K562 (cell line): ENCODE measurements at regions not wholly inside any gene's neighbourhood (a gene's known extent, or its start where the extent isn't known, plus 50 kb on each side); places are given as distances from the start of the nearest gene placed in this dataset.

ENCODE experiments used
- ATAC-seq: fragments of 200-7000 bp; cut with Tn5 transposase; 3 replicates; pipeline ENCODE4 v1.9.1; 2020; ENCODE audit warnings: moderate library complexity
- BruUV-seq: library from RNA; stranded (reverse); fragments of 400-500 nt; replicated peaks from 2 replicates; lab custom pipeline; 2021; lab: Mats Ljungman, UMichigan
- CTCF ChIA-PET: fragments of 300-600 bp; formaldehyde crosslinking; extraction: SDS; loops from one replicate; lab custom pipeline; 2021; ENCODE audit warnings: low intra/inter-chr PET ratio; lab: Yijun Ruan, JAX
- POLR2A ChIA-PET: fragments of 300-600, 350-650 bp; sonication (Branson Sonifier 250); formaldehyde crosslinking; extraction: SDS; loops from one replicate; lab custom pipeline; 2021; ENCODE audit warnings: antibody characterized with exemption, inconsistent platforms; lab: Yijun Ruan, JAX
- DNase-seq, 4 experiments: peaks; one replicate each; pipeline versions ENCODE4 v3.0.0 to v3.0.0-alpha.2; 2011 to 2018; ENCODE audit warnings: low spot score in 3 of 4, mixed read lengths in 3 of 4; ENCODE audit errors: extremely low read depth in 1 of 4
- FAIRE-seq: peaks from 2 replicates; lab custom pipeline; 2011; peaks lifted over from hg19 to GRCh38; lab: Jason Lieb, UNC
- H2AFZ ChIP-seq: 2 replicates; pipeline ENCODE4 v1.6.0; 2011; ENCODE audit warnings: low read depth, low read length, control low read depth, inconsistent platforms
- H3K27ac ChIP-seq: fragments of 200-600 bp; 3 replicates; pipeline ENCODE4 v1.8.0; 2011; ENCODE audit warnings: low read depth, mild to moderate bottlenecking, control low read depth, inconsistent platforms, low read length, moderate library complexity, mixed read lengths; ENCODE audit errors: extremely low read depth
- H3K27me3 ChIP-seq, 2 experiments: fragments of 300-600 bp in 1 of 2; 2 replicates in 1 of 2; 3 replicates in 1 of 2; pipeline versions ENCODE4 v1.6.0 to v1.8.0; 2011; ENCODE audit warnings: inconsistent platforms in 2 of 2, low read length in 2 of 2, mild to moderate bottlenecking in 1 of 2, mixed read lengths in 1 of 2, moderate library complexity in 1 of 2; ENCODE audit not compliant: control insufficient read depth in 2 of 2, insufficient read depth in 2 of 2
- H3K36me3 ChIP-seq: fragments of 300-600 bp; 3 replicates; pipeline ENCODE4 v1.8.0; 2011; ENCODE audit warnings: mild to moderate bottlenecking, low read length, inconsistent platforms; ENCODE audit not compliant: control insufficient read depth, insufficient read depth
- H3K4me1 ChIP-seq, 2 experiments: fragments of 200-600 bp in 1 of 2; replicated peaks in 1 of 2; 2 replicates in 1 of 2; 3 replicates in 1 of 2; pipeline versions ENCODE4 v1.5.1 to v1.8.0; 2011; ENCODE audit warnings: inconsistent platforms in 2 of 2, low read length in 2 of 2, mild to moderate bottlenecking in 1 of 2, mixed read lengths in 1 of 2, moderate library complexity in 1 of 2; ENCODE audit not compliant: control insufficient read depth in 2 of 2, insufficient read depth in 2 of 2
- H3K4me2 ChIP-seq: 2 replicates; pipeline ENCODE4 v1.6.1; 2011; ENCODE audit warnings: low read length, control low read depth, inconsistent platforms, mixed read lengths; ENCODE audit not compliant: insufficient read depth
- H3K4me3 ChIP-seq: fragments of 200-600 bp; sonication (generic), shearing (Covaris generic); 2 replicates; pipeline ENCODE4 v1.5.1; 2016; ENCODE audit warnings: control low read depth, inconsistent platforms
- H3K79me2 ChIP-seq: fragments of 200-600 bp; 3 replicates; pipeline ENCODE4 v1.8.0; 2011; ENCODE audit warnings: low read length, inconsistent platforms; ENCODE audit not compliant: control insufficient read depth, insufficient read depth
- H3K9ac ChIP-seq, 2 experiments: 2 replicates each; pipeline versions ENCODE4 v1.6.0 to v1.6.1; 2011; ENCODE audit warnings: low read depth in 2 of 2, low read length in 2 of 2, control low read depth in 1 of 2, inconsistent platforms in 1 of 2, mild to moderate bottlenecking in 1 of 2, mixed read lengths in 1 of 2; ENCODE audit not compliant: insufficient read depth in 1 of 2
- H3K9me1 ChIP-seq: one replicate; pipeline ENCODE4 v1.6.0; 2011; ENCODE audit warnings: inconsistent platforms, mild to moderate bottlenecking, low read length, moderate library complexity; ENCODE audit not compliant: control insufficient read depth, insufficient read depth
- H3K9me3 ChIP-seq: replicated peaks from 2 replicates; pipeline ENCODE4 v1.5.1; 2011; ENCODE audit warnings: low read depth, low read length, inconsistent platforms; ENCODE audit not compliant: control insufficient read depth, insufficient read depth
- H4K20me1 ChIP-seq: replicated peaks from 2 replicates; pipeline ENCODE4 v1.6.1; 2011; ENCODE audit warnings: low read length, inconsistent platforms, mixed read lengths; ENCODE audit not compliant: control insufficient read depth, insufficient read depth
- C11orf30 ChIP-seq: fragments of 450-650 bp; IDR thresholded peaks from 2 replicates; pipeline ENCODE4 v1.6.1; 2016; ENCODE audit warnings: low read depth, mild to moderate bottlenecking
- CHD1 ChIP-seq: fragments of 200-600 bp; sonication (generic); IDR thresholded peaks from one replicate; pipeline ENCODE4 v1.6.1; 2012; ENCODE audit warnings: mild to moderate bottlenecking, moderate library complexity, low read length, inconsistent platforms
- CTBP1 ChIP-seq: fragments of 450-650 bp; IDR thresholded peaks from 2 replicates; pipeline ENCODE4 v1.6.1; 2016; ENCODE audit warnings: borderline replicate concordance
- DACH1 ChIP-seq: fragments of 450-650 bp; IDR thresholded peaks from 2 replicates; pipeline ENCODE4 v1.6.1; 2018; ENCODE audit not compliant: partially characterized antibody
- EGR1 ChIP-seq: fragments of 450-650 bp; conservative IDR thresholded peaks from 2 replicates; pipeline ENCODE4 v1.6.1; 2017; ENCODE audit warnings: mild to moderate bottlenecking
- ERF ChIP-seq: fragments of 450-650 bp; formaldehyde crosslinking; IDR thresholded peaks from 2 replicates; pipeline ENCODE4 v1.4.0; 2020; ENCODE audit warnings: mild to moderate bottlenecking, mixed read lengths
- FIP1L1 ChIP-seq: fragments of 200-400 bp; formaldehyde crosslinking; IDR thresholded peaks from 2 replicates; pipeline ENCODE4 v1.6.1; 2018; ENCODE audit warnings: mild to moderate bottlenecking, low read depth, low read length; ENCODE audit not compliant: poor library complexity, severe bottlenecking
- LEF1 ChIP-seq: fragments of 450-650 bp; IDR thresholded peaks from 2 replicates; pipeline ENCODE4 v1.6.1; 2016; ENCODE audit warnings: mild to moderate bottlenecking
- MEIS2 ChIP-seq: fragments of 450-650 bp; IDR thresholded peaks from 2 replicates; pipeline ENCODE4 v1.6.1; 2014; ENCODE audit warnings: mild to moderate bottlenecking; ENCODE audit not compliant: partially characterized antibody
- MIER1 ChIP-seq: fragments of 450-650 bp; IDR thresholded peaks from 2 replicates; pipeline ENCODE4 v1.6.1; 2016; ENCODE audit warnings: antibody characterized with exemption, mild to moderate bottlenecking, low read depth
- NR2C2 ChIP-seq, 2 experiments: fragments of 200-800 bp in 1 of 2; sonication (Bioruptor generic) in 1 of 2; sonication (generic) in 1 of 2; formaldehyde crosslinking in 1 of 2; IDR thresholded peaks; 2 replicates each; pipeline versions ENCODE4 v1.6.1 to v1.8.0; 2016 to 2022; ENCODE audit warnings: mild to moderate bottlenecking in 1 of 2, missing compliant biosample characterization in 1 of 2, missing genetic modification characterization in 1 of 2, missing genetic modification reagents in 1 of 2
- RBM34 ChIP-seq: fragments of 200-400 bp; formaldehyde crosslinking; IDR thresholded peaks from 2 replicates; pipeline ENCODE4 v1.6.1; 2018; ENCODE audit warnings: low read length, borderline replicate concordance; ENCODE audit not compliant: insufficient read depth
- TRIM24 ChIP-seq, 2 experiments: fragments of 450-650 bp; IDR thresholded peaks; 2 replicates each; pipeline ENCODE4 v1.6.1; 2016
- ZNF140 ChIP-seq: fragments of 250-450 bp; sonication (Bioruptor Pico); IDR thresholded peaks from 2 replicates; pipeline ENCODE4 v1.8.0; 2021; ENCODE audit warnings: moderate library complexity, mild to moderate bottlenecking, inconsistent platforms
- ZNF143 ChIP-seq: sonication (generic); formaldehyde crosslinking; IDR thresholded peaks from 2 replicates; pipeline ENCODE4 v1.9.0; 2022; ENCODE audit warnings: mild to moderate bottlenecking, missing genetic modification reagents
- ZNF224 ChIP-seq: sonication (generic); formaldehyde crosslinking; IDR thresholded peaks from 2 replicates; pipeline ENCODE4 v1.8.0; 2022; ENCODE audit warnings: mild to moderate bottlenecking, missing genetic modification reagents
- ZNF354B ChIP-seq: fragments of 250-450 bp; sonication (Bioruptor Pico); IDR thresholded peaks from 2 replicates; pipeline ENCODE4 v1.4.0; 2020
- ZNF408 ChIP-seq: fragments of 250-450 bp; sonication (Bioruptor Pico); IDR thresholded peaks from 2 replicates; pipeline ENCODE4 v1.4.0; 2020; ENCODE audit warnings: low read depth, mild to moderate bottlenecking, moderate library complexity
- ZNF436 ChIP-seq: fragments of 250-450, 450-650 bp; sonication (Bioruptor Pico); formaldehyde crosslinking; IDR thresholded peaks from 2 replicates; pipeline ENCODE4 v1.7.0; 2020; ENCODE audit warnings: mild to moderate bottlenecking
- WGBS: fragments of 100-300 bp; shearing (Covaris generic); methylation state at CpG from one replicate; pipeline ENCODE4 v1.1.6; 2016; ENCODE audit warnings: low coverage, mixed read lengths; ENCODE audit not compliant: insufficient coverage; ENCODE audit errors: missing lambda C conversion rate; 5-methylcytosine and 5-hydroxymethylcytosine counted together
- in situ Hi-C: fragments of 300-500 bp; cut with MboI; formaldehyde crosslinking; loops from 4 replicates; pipeline ENCODE4 v1.15.0; 2018; ENCODE audit warnings: inconsistent platforms, mixed read lengths
- intact Hi-C: fragments of 100-400 bp; cut with micrococcal nuclease; formaldehyde crosslinking; loops from 2 replicates; pipeline ENCODE4 v1.14.2; 2022
- TF ChIP-seq, protein P1 (sequence below): fragments of 450-650 bp; IDR thresholded peaks from 2 replicates; pipeline ENCODE4 v1.6.1; 2016
- TF ChIP-seq, protein P2 (sequence below): fragments of 250-450 bp; sonication (Bioruptor Pico); IDR thresholded peaks from 2 replicates; pipeline ENCODE4 v1.8.0; 2021; ENCODE audit warnings: mild to moderate bottlenecking, moderate library complexity

- no TSS peak for BruUV-seq
- POLR2A ChIA-PET = no interaction called here
Measured at GRCh38 chr4:60194214-60194613, 1005.9 kb upstream of the ADGRL3 start.

GRCh38 chr4:60195256-60195655 lies 1004.9 kb upstream of the ADGRL3 start:
- Histone ChIP-seq H3K27ac (no peak overlapping the region), H3K9me3 (no peaks in the 10 kb centered on the region), H3K9ac (no peak overlapping the region), H3K4me2 (no peak overlapping the region), H2AFZ (no peak overlapping the region), H3K4me1 (no peaks in the 10 kb centered on the region), H4K20me1 (no peaks in the 10 kb centered on the region), H3K79me2 (no peaks in the 10 kb centered on the region), H3K9me1 (no peaks in the 10 kb centered on the region), H3K36me3 (no peaks in the 10 kb centered on the region), H3K4me3 (no peak overlapping the region), H3K27me3 (no peaks in the 10 kb centered on the region)
- ChIA-PET CTCF (no interaction called here), POLR2A (no interaction called here)
- BruUV-seq = no TSS peak
- ATAC-seq = no peak
- intact Hi-C loops = no loop called here
- in situ Hi-C loops = no loop called here
- 0% methylated on average over 2 of the region's 2 CpGs for WGBS
- FAIRE-seq = no peak
- no peak for DNase-seq
- TF ChIP-seq ZNF140 (CRISPR knock-in tag) = no peak
- no peak for TF ChIP-seq RBM34
- TF ChIP-seq ZNF408 = no peak
- TF ChIP-seq ERF (CRISPR knock-in tag) = no peak
- TF ChIP-seq DACH1 = no peak
- no peak for TF ChIP-seq CTBP1
- TF ChIP-seq, protein P1, sequence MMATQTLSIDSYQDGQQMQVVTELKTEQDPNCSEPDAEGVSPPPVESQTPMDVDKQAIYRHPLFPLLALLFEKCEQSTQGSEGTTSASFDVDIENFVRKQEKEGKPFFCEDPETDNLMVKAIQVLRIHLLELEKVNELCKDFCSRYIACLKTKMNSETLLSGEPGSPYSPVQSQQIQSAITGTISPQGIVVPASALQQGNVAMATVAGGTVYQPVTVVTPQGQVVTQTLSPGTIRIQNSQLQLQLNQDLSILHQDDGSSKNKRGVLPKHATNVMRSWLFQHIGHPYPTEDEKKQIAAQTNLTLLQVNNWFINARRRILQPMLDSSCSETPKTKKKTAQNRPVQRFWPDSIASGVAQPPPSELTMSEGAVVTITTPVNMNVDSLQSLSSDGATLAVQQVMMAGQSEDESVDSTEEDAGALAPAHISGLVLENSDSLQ = no peak
- TF ChIP-seq EGR1 = no peak
- no peak for TF ChIP-seq FIP1L1
- no peak for TF ChIP-seq ZNF436 (CRISPR knock-in tag)
- TF ChIP-seq CHD1 = no peak
- no peak for TF ChIP-seq ZNF143
- no peak for TF ChIP-seq MEIS2

More at GRCh38 chr4:60194214-60194613, 1005.9 kb upstream of the ADGRL3 start:
- no peak for FAIRE-seq
- CTCF ChIA-PET = no interaction called here
- no peak overlapping the region for H2AFZ ChIP-seq
- H4K20me1 ChIP-seq = no peaks in the 10 kb centered on the region
- intact Hi-C loops = no loop called here
- H3K4me2 ChIP-seq = no peak overlapping the region
- no peak for DNase-seq
- TF ChIP-seq LEF1 = no peak
- TF ChIP-seq TRIM24 (IDR thresholded peaks at IDR 0.05) = no peak
- TF ChIP-seq ZNF354B = no peak
- TF ChIP-seq C11orf30 = no peak
- TF ChIP-seq ZNF224 (CRISPR knock-in tag) = no peak
- no peak for TF ChIP-seq NR2C2 (CRISPR knock-in tag; IDR thresholded peaks at IDR 0.05)
- TF ChIP-seq NR2C2 (tag; IDR thresholded peaks at IDR 0.05) = no peak
- no peak for TF ChIP-seq DACH1
- TF ChIP-seq, protein P2, sequence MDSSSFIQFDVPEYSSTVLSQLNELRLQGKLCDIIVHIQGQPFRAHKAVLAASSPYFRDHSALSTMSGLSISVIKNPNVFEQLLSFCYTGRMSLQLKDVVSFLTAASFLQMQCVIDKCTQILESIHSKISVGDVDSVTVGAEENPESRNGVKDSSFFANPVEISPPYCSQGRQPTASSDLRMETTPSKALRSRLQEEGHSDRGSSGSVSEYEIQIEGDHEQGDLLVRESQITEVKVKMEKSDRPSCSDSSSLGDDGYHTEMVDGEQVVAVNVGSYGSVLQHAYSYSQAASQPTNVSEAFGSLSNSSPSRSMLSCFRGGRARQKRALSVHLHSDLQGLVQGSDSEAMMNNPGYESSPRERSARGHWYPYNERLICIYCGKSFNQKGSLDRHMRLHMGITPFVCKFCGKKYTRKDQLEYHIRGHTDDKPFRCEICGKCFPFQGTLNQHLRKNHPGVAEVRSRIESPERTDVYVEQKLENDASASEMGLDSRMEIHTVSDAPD (CRISPR knock-in tag) = no peak
- no peak for TF ChIP-seq MIER1
- TF ChIP-seq, all 486 proteins: peak for 0
- no peak for ATAC-seq
- Histone ChIP-seq H3K9ac (no peak overlapping the region), H3K9me1 (no peaks in the 10 kb centered on the region), H3K36me3 (no peaks in the 10 kb centered on the region), H3K4me3 (no peak overlapping the region), H3K27ac (no peak overlapping the region), H3K79me2 (no peaks in the 10 kb centered on the region), H3K27me3 (no peaks in the 10 kb centered on the region), H3K4me1 (no peaks in the 10 kb centered on the region), H3K9me3 (no peaks in the 10 kb centered on the region)
- WGBS = 0% methylated on average over 1 of the region's 1 CpG
- in situ Hi-C loops = no loop called here
